T47D (cell line): ENCODE measurements at regions not wholly inside any gene's neighbourhood (a gene's known extent, or its start where the extent isn't known, plus 50 kb on each side); places are given as distances from the start of the nearest gene placed in this dataset.
A peak's percentile ranks its signal among the peaks of the same experiment; 100 is the strongest.

ENCODE experiments used
- DNase-seq, 2 experiments: peaks; one replicate each; pipeline versions ENCODE4 v3.0.0 to v3.0.0-alpha.2; 2011 to 2012; ENCODE audit warnings: low read depth in 1 of 2, low spot score in 1 of 2
- JUND ChIP-seq: IDR thresholded peaks from 2 replicates; pipeline ENCODE4 v1.6.1; 2012; ENCODE audit warnings: low read depth
- in situ Hi-C: cut with HindIII; loops from 2 replicates; pipeline ENCODE4 v1.10.0; 2016; ENCODE audit warnings: low sequenced_read_pairs, low pct_unique_long_range_greater_than_20kb

DNA sequence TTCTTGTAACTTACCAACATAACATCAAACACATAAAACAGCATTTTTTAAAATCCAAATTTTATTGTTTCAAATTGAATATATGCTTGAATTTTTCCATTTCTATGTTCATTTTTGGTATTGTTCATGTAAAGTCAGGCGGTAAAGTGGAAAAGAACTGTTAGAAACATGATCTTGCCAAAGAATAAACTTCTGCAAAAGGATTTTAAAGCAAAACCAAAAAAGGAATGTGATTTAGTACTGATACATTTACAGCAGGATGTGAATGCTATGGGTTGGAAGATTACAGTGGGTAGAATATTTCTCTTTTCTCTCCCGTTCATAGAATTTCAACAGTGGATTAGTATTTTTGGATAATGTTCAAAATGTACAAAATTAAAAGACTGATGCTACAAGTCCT, 277.2 kb upstream of the MPDZ start:
- DNase-seq: no peak
- no peak for TF ChIP-seq JUND
- in situ Hi-C loops: no loop called here

DNA sequence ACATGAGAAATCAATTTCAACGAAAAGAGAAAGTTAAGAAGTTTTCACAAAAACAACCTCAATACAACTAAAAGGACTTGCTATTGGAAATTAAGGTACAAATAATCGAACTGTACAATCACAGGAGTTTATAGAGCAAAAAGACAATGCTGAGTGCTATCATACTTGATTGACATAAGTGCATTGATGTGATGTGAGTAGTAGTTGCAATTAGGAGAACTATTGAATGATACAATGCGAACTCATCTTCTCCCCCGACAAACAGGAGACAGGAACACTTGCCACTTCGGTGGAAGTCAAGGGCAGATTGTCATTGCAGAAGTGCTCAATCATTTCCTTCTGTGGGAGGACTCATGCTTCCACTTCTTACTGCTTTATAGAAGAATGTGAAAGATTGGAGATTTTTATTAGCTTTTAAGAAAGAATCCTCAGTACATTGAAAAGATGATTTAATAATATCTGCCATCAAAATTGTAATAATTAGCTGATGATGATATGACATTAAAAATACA, 276.6 kb upstream of the MPDZ start:
- DNase-seq: no peak
- no peak for TF ChIP-seq JUND
- in situ Hi-C loops: no loop called here

DNA sequence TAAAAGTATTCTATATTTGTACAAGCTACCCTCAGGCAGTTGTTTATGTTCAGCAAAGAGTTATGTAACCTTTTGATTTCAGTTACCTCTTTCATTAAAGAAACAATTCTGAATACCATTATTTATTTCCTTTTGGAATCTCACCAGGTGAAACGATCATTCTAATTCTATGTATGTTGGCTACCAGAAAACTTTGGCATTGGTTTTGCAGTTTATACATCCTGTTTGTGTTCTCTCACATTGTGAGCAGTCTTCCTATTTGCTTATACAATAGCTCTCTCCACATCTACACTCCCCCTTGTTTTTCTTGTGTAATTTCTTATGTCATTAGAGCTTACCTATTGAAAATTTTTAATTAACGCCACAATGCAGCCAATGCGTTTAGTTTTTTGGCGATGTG, 276.0 kb upstream of the MPDZ start:
- no peak for TF ChIP-seq JUND
- DNase-seq: peak in 1 of 2 experiments; percentile 9
- in situ Hi-C loops: no loop called here

GRCh38 chr9:13554626-13555025, 275.1 kb upstream of the MPDZ start:
- TF ChIP-seq JUND: no peak
- in situ Hi-C loops: no loop called here
- DNase-seq: no peak

DNA sequence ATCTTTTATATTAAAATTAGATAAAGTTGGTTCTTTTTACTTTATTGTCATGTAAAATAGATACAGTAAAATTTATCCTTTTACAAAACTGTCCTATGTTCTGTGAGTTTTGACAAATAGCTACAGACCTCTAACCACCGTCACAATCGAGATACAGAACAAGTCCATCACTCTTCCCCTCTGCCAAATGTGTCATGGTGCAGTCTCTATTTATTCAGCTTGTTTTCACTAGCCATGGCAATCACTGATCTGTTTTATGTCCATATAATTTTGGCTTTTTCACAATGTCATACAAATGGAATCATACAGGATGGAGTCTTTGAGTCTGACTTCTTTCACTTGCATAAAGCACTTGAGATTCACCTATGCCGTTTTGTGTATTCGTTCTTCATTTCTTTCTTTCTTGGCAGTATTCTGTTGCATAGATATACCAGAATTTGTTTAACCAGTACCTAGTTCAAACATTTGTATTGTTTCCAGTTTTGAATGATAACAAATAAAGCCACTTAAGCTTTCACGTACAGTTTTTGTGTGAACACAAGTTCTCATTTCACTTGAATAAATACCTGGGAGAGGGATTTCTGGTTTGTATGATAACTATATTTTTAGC, 273.2 kb upstream of the MPDZ start:
- no peak for DNase-seq
- in situ Hi-C loops: no loop called here
- TF ChIP-seq JUND: no peak

GRCh38 chr9:13550519-13550918, 271.0 kb upstream of the MPDZ start:
- in situ Hi-C loops: no loop called here
- no peak for DNase-seq
- no peak for TF ChIP-seq JUND

GRCh38 chr9:13548535-13548934, 269.0 kb upstream of the MPDZ start:
- DNase-seq: no peak
- no peak for TF ChIP-seq JUND
- in situ Hi-C loops: no loop called here

- in situ Hi-C loops: no loop called here
- DNase-seq: no peak
Measured at GRCh38 chr9:13535141-13535540, 255.6 kb upstream of the MPDZ start.

DNA sequence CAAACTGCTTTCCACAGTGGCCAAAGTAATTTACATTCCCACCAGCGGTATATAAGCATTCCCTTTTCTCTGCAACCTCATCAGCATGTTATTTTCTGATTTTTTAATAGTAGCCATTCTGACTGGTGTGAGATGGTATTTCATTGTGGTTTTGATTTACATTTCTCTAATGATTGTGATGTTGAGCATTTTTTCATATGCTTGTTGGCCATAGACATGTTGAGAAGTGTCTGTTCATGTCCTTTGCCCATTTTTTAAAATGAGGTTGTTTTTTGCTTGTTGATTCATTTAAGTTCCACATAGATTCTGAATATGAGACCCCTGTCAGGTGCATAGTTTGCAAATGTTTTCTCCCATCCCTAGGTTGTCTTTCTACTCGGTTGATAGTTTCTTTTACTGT, 254.5 kb upstream of the MPDZ start:
- no peak for TF ChIP-seq JUND
- DNase-seq: no peak
- in situ Hi-C loops: no loop called here

More at GRCh38 chr9:13535141-13535540, 255.6 kb upstream of the MPDZ start:
- no peak for TF ChIP-seq JUND

DNA sequence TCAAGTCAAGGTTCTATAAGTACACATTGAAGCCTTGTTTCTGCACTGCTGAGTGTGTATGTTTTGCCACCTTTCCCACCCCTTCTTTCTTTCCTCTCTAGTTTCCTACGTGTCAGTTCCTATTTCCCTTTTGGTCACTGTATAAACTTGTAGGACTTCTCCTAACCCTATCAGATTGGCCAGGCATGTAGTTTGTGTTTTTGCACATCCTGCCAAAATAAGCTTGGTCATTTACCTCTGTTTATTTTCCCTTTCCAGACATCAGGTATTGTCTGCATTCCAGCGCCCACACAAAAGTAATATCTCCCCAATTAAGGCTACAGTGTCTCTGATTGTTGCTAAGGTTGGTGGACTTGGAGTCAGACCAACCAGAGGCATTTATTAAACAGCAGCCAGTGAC, 252.9 kb upstream of the MPDZ start:
- 0 out of 2 replicates have a peak, but pooled peaks have one; percentile 23 for TF ChIP-seq JUND
- in situ Hi-C loops: no loop called here
- peak; percentile 28 to 86 for DNase-seq

DNA sequence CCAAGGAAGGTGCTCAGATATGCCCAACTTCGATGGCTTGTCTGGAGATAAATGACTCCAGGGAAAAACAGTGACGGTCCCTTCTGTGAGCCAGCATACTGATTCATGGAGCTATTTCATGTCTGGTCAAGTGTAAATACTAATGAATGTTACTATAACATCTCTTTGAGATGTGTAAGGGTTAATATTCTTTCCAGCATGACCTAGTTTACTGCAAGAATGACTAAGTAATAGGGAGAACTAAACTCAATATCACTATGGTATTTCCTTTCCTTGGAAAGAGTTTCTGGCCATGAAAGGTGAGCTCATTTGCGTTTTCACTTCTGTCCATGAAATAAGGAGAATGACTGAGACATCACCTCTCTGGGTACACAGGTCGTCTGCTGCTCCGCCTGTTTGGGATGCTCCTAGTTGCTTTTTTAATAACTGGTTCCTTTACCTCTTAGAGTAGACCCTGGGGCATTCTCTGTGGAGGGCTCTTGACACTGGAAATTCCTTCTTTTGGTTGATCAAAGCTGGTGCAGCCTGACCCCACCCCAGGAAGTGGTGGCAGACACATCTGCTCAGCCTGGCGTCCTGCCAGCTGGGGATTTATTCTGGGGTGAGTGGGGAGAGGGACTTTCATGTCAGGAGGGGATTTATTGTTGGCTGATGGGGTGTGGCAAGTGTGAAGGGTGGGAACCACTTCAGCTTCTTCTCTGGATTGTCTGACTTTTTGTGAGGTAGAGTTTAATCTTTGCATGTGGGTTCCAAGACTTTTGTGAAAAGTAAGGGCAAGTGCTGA, 250.0 kb upstream of the MPDZ start:
- TF ChIP-seq JUND: no peak
- DNase-seq: no peak
- in situ Hi-C loops: no loop called here

DNA sequence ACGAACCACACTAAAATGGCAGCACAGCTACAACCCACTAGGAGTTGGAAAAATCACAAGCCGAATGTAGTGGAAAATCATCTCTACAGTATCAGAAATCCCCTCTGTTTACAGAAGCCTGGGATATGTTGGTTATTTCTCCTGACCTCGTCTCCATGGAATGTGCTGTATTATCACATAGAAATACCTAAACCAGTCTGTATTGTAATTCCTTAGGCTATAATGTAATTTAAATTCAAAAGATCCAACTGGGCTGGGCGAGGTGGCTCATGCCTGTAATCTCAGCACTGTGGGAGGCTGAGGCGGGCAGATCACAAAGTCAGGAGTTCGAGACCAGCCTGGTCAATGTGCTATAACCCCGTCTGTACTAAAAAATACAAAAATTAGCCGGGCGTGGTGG, 244.8 kb upstream of the MPDZ start:
- no peak for TF ChIP-seq JUND
- in situ Hi-C loops: no loop called here
- no peak for DNase-seq

GRCh38 chr9:13520069-13520468, 240.6 kb upstream of the MPDZ start:
- no peak for TF ChIP-seq JUND
- in situ Hi-C loops: no loop called here
- DNase-seq: no peak
